ENCODE measurements at regions not wholly inside any gene's neighbourhood (a gene's known extent, or its start where the extent isn't known, plus 50 kb on each side); places are given as distances from the start of the nearest gene placed in this dataset.

GRCh38 chr6:134684423-134684795, 265.5 kb downstream of the ALDH8A1 start:
- Histone ChIP-seq H3K9me3 (ENCODE audit: insufficient read depth, low read depth) (no peaks in the 10 kb centered on the region; the same call in 1 of the 2 replicates), H4K20me1 (ENCODE audit: insufficient read depth) (no peaks in the 10 kb centered on the region), H2AFZ (no peak overlapping the region), H3K79me2 (ENCODE audit: low read depth) (no peaks in the 10 kb centered on the region), H3K27ac (no peak overlapping the region), H3K9me2 (ENCODE audit: insufficient read depth) (no peaks in the 10 kb centered on the region), H3F3A (ENCODE audit: insufficient read depth, low read depth) (no peaks in the 10 kb centered on the region), H3K4me1 (replicated peaks; ENCODE audit: insufficient read depth) (peaks cover 6% of the 10 kb centered on the region), H3K4me2 (no peak overlapping the region), H3K27me3 (ENCODE audit: insufficient read depth, low read depth) (no peaks in the 10 kb centered on the region), H3K36me3 (ENCODE audit: low read depth) (no peaks in the 10 kb centered on the region), H3K4me3 (no peak overlapping the region)
- intact Hi-C loops (cut with micrococcal nuclease; ENCODE audit: unreplicated experiment): no loop called here
- ChIA-PET POLR2A (ENCODE audit: unreplicated experiment) (no interaction called here), CTCF (no interaction called here)
- no TSS peak for BruUV-seq (replicated peaks)
- no peak for DNase-seq
- TF ChIP-seq CTCF (conservative IDR thresholded peaks at IDR 0.05): no peak
- TF ChIP-seq EZH2 (IDR thresholded peaks at IDR 0.05; ENCODE audit: low read depth): no peak

- Histone ChIP-seq H3K9me3 (ENCODE audit: insufficient read depth, low read depth) (no peaks in the 10 kb centered on the region; the same call in 1 of the 2 replicates), H3K9me2 (ENCODE audit: insufficient read depth) (no peaks in the 10 kb centered on the region), H4K20me1 (ENCODE audit: insufficient read depth) (no peaks in the 10 kb centered on the region), H3K27me3 (ENCODE audit: insufficient read depth, low read depth) (no peaks in the 10 kb centered on the region), H3K79me2 (ENCODE audit: low read depth) (no peaks in the 10 kb centered on the region), H3K27ac (no peak overlapping the region), H3K36me3 (ENCODE audit: low read depth) (no peaks in the 10 kb centered on the region), H3K4me3 (no peak overlapping the region), H3F3A (ENCODE audit: insufficient read depth, low read depth) (no peaks in the 10 kb centered on the region), H2AFZ (no peak overlapping the region), H3K4me2 (no peak overlapping the region), H3K4me1 (replicated peaks; ENCODE audit: insufficient read depth) (peaks cover 6% of the 10 kb centered on the region)
- no peak for DNase-seq
- no peak for TF ChIP-seq CTCF (conservative IDR thresholded peaks at IDR 0.05)
- TF ChIP-seq EZH2 (IDR thresholded peaks at IDR 0.05; ENCODE audit: low read depth): no peak
- BruUV-seq (replicated peaks): no TSS peak
- CTCF ChIA-PET: no interaction called here
- POLR2A ChIA-PET (ENCODE audit: unreplicated experiment): no interaction called here
- intact Hi-C loops (cut with micrococcal nuclease; ENCODE audit: unreplicated experiment): no loop called here
These were observed 266.0 kb downstream of the ALDH8A1 start for GRCh38 chr6:134683783-134684422.

- Histone ChIP-seq H3K36me3 (ENCODE audit: low read depth) (no peaks in the 10 kb centered on the region), H3K27ac (no peak overlapping the region), H3K4me3 (no peak overlapping the region), H3K4me1 (replicated peaks; ENCODE audit: insufficient read depth) (peaks cover 6% of the 10 kb centered on the region), H4K20me1 (ENCODE audit: insufficient read depth) (no peaks in the 10 kb centered on the region), H3F3A (ENCODE audit: insufficient read depth, low read depth) (no peaks in the 10 kb centered on the region), H3K27me3 (ENCODE audit: insufficient read depth, low read depth) (no peaks in the 10 kb centered on the region), H3K79me2 (ENCODE audit: low read depth) (no peaks in the 10 kb centered on the region), H2AFZ (no peak overlapping the region), H3K9me3 (ENCODE audit: insufficient read depth, low read depth) (no peaks in the 10 kb centered on the region), H3K4me2 (no peak overlapping the region), H3K9me2 (ENCODE audit: insufficient read depth) (no peaks in the 10 kb centered on the region)
- no peak for TF ChIP-seq EZH2 (IDR thresholded peaks at IDR 0.05; ENCODE audit: low read depth)
- TF ChIP-seq CTCF (conservative IDR thresholded peaks at IDR 0.05): no peak
- intact Hi-C loops (cut with micrococcal nuclease; ENCODE audit: unreplicated experiment): no loop called here
- BruUV-seq (replicated peaks): no TSS peak
- CTCF ChIA-PET: no interaction called here
- POLR2A ChIA-PET (ENCODE audit: unreplicated experiment): interaction anchor here (0.5 kb wide), 1 partner anchor 84 kb away, joined by 6 read pairs; no protein-coding TSS in a partner anchor
- DNase-seq: no peak
These were observed 269.5 kb downstream of the ALDH8A1 start for GRCh38 chr6:134680433-134680832.
